ENCODE measurements at regions not wholly inside any gene's neighbourhood (a gene's known extent, or its start where the extent isn't known, plus 50 kb on each side); places are given as distances from the start of the nearest gene placed in this dataset.

GRCh38 chr3:48088749-48089466 is 72.7 kb upstream of the MAP4 start (continued):
- peak; percentile 98 for TF ChIP-seq MAX (CRISPR knock-in tag; IDR thresholded peaks at IDR 0.05)
- TF ChIP-seq RAD51 (IDR thresholded peaks at IDR 0.05; ENCODE audit: borderline replicate concordance, low read depth) = no peak
- TF ChIP-seq KDM2B (CRISPR knock-in tag; IDR thresholded peaks at IDR 0.05) = no peak
- TF ChIP-seq ZNF12 (CRISPR knock-in tag; IDR thresholded peaks at IDR 0.05) = no peak
- TF ChIP-seq ZNF449 (CRISPR knock-in tag; IDR thresholded peaks at IDR 0.05) = no peak
- TF ChIP-seq ZNF398 (CRISPR knock-in tag; IDR thresholded peaks at IDR 0.05) = no peak
- no peak for TF ChIP-seq RBM15 (IDR thresholded peaks at IDR 0.05; ENCODE audit: insufficient read depth, low read length)
- no peak for TF ChIP-seq CTCFL (IDR thresholded peaks at IDR 0.05; ENCODE audit: borderline replicate concordance, insufficient read depth, low read depth, low read length, poor library complexity, severe bottlenecking)
- peak; percentile 75 for TF ChIP-seq RNF2 (IDR thresholded peaks at IDR 0.05)
- TF ChIP-seq JUN (IDR thresholded peaks at IDR 0.05; ENCODE audit: borderline replicate concordance, low read depth, low read length) = peak; percentile 65; the same call in 1 of the 2 replicates
- TF ChIP-seq JUN (CRISPR knock-in tag; IDR thresholded peaks at IDR 0.05; ENCODE audit: borderline replicate concordance) = 0 out of 2 replicates have a peak, but pooled peaks have one; percentile 34
- TF ChIP-seq PHF8 (IDR thresholded peaks at IDR 0.05; ENCODE audit: borderline replicate concordance, low read length) = peak; percentile 98
- TF ChIP-seq ZNF644 (tag; IDR thresholded peaks at IDR 0.05; ENCODE audit: low read depth) = no peak
- TF ChIP-seq ZNF217 (CRISPR knock-in tag; IDR thresholded peaks at IDR 0.05) = no peak
- no peak for TF ChIP-seq ZNF175 (CRISPR knock-in tag; IDR thresholded peaks at IDR 0.05; ENCODE audit: low read depth)
- no peak for TF ChIP-seq ZNF23 (CRISPR knock-in tag; IDR thresholded peaks at IDR 0.05)
- no peak for TF ChIP-seq ZNF507 (tag; conservative IDR thresholded peaks at IDR 0.05)
- peak; percentile 82 for TF ChIP-seq NEUROD1 (IDR thresholded peaks at IDR 0.05; ENCODE audit: borderline replicate concordance, low read depth, low read length, partially characterized antibody)
- TF ChIP-seq CBFA2T2 (conservative IDR thresholded peaks at IDR 0.05) = no peak
- no peak for TF ChIP-seq FOXK1 (CRISPR knock-in tag; IDR thresholded peaks at IDR 0.05; ENCODE audit: borderline replicate concordance)
- TF ChIP-seq DIDO1 (tag; IDR thresholded peaks at IDR 0.05; ENCODE audit: low read depth) = no peak
- TF ChIP-seq ZSCAN32 (CRISPR knock-in tag; IDR thresholded peaks at IDR 0.05) = no peak
- TF ChIP-seq COPS2 (conservative IDR thresholded peaks at IDR 0.05) = no peak
- no peak for TF ChIP-seq HNRNPL (IDR thresholded peaks at IDR 0.05; ENCODE audit: low read depth, low read length)
- TF ChIP-seq PML (IDR thresholded peaks at IDR 0.05; ENCODE audit: low read length) = peak; percentile 87
